ENCODE measurements at regions not wholly inside any gene's neighbourhood (a gene's known extent, or its start where the extent isn't known, plus 50 kb on each side); places are given as distances from the start of the nearest gene placed in this dataset.
A peak's percentile ranks its signal among the peaks of the same experiment; 100 is the strongest.

GRCh38 chr6:2517401-2517800 is 233.3 kb downstream of the MYLK4 start:
- Histone ChIP-seq H3K9me3 (peaks cover 3 to 12% (median 6%) of the 10 kb centered on the region in 4 donors), H3K4me1 (peaks cover 0 to 9% (median 0%) of the 10 kb centered on the region in 4 donors), H3K27me3 (no peaks in the 10 kb centered on the region), H3K4me3 (no peak overlapping the region), H3K27ac (no peak overlapping the region), H3K36me3 (no peaks in the 10 kb centered on the region)
- TF ChIP-seq, protein P1, sequence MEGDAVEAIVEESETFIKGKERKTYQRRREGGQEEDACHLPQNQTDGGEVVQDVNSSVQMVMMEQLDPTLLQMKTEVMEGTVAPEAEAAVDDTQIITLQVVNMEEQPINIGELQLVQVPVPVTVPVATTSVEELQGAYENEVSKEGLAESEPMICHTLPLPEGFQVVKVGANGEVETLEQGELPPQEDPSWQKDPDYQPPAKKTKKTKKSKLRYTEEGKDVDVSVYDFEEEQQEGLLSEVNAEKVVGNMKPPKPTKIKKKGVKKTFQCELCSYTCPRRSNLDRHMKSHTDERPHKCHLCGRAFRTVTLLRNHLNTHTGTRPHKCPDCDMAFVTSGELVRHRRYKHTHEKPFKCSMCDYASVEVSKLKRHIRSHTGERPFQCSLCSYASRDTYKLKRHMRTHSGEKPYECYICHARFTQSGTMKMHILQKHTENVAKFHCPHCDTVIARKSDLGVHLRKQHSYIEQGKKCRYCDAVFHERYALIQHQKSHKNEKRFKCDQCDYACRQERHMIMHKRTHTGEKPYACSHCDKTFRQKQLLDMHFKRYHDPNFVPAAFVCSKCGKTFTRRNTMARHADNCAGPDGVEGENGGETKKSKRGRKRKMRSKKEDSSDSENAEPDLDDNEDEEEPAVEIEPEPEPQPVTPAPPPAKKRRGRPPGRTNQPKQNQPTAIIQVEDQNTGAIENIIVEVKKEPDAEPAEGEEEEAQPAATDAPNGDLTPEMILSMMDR (IDR thresholded peaks at IDR 0.05) = no peak
- TF ChIP-seq POLR2A (IDR thresholded peaks at IDR 0.05) = no peak
- TF ChIP-seq EP300 (IDR thresholded peaks at IDR 0.05) = no peak
- no peak for TF ChIP-seq POLR2AphosphoS5 (IDR thresholded peaks at IDR 0.05)
- WGBS, 2 donors = 87 to 88% methylated on average over 3 of the region's 3 CpGs
- DNase-seq = no peak
- no peak for ATAC-seq (ENCODE audit: low FRiP score in 2 of 2)

GRCh38 chr6:2516059-2516458 is 234.7 kb downstream of the MYLK4 start:
- H3K27ac ChIP-seq = no peak overlapping the region
- ATAC-seq (ENCODE audit: low FRiP score in 2 of 2) = no peak
- 86 to 96% methylated on average over 6 of the region's 6 CpGs for WGBS, 2 donors

GRCh38 chr6:2514965-2515543 is 235.7 kb downstream of the MYLK4 start:
- TF ChIP-seq POLR2AphosphoS5 (IDR thresholded peaks at IDR 0.05) (no peak), EP300 (IDR thresholded peaks at IDR 0.05) (no peak), POLR2A (IDR thresholded peaks at IDR 0.05) (no peak)
- TF ChIP-seq, protein P1 (IDR thresholded peaks at IDR 0.05) = no peak
- peaks cover 3 to 9% (median 4%) of the 10 kb centered on the region in 4 donors for H3K9me3 ChIP-seq
- peaks cover 0 to 9% (median 0%) of the 10 kb centered on the region in 4 donors for H3K4me1 ChIP-seq
- ATAC-seq (ENCODE audit: low FRiP score in 2 of 2) (peak in 1 of 2 donors; percentile 52), DNase-seq (peak in 1 of 2 donors; percentile 37)
- 41 to 51% methylated on average over 15 of the region's 15 CpGs for WGBS, 2 donors
- no peak overlapping the region for H3K27ac ChIP-seq
- no peaks in the 10 kb centered on the region for H3K27me3 ChIP-seq
- H3K4me3 ChIP-seq = peak overlapping the region in 2 of 4 donors; percentile 8 to 11
- no peaks in the 10 kb centered on the region for H3K36me3 ChIP-seq

More at GRCh38 chr6:2516059-2516458, 234.7 kb downstream of the MYLK4 start:
- peaks cover 3 to 12% (median 6%) of the 10 kb centered on the region in 4 donors for H3K9me3 ChIP-seq
- H3K4me1 ChIP-seq = peaks cover 0 to 9% (median 0%) of the 10 kb centered on the region in 4 donors
- H3K27me3 ChIP-seq = no peaks in the 10 kb centered on the region
- DNase-seq = no peak
- no peak overlapping the region for H3K4me3 ChIP-seq
- no peaks in the 10 kb centered on the region for H3K36me3 ChIP-seq
- TF ChIP-seq POLR2AphosphoS5 (IDR thresholded peaks at IDR 0.05) (no peak), POLR2A (IDR thresholded peaks at IDR 0.05) (no peak), EP300 (IDR thresholded peaks at IDR 0.05) (no peak)
- TF ChIP-seq, protein P1 (IDR thresholded peaks at IDR 0.05) = no peak

- DNase-seq (no peak), ATAC-seq (ENCODE audit: low FRiP score in 2 of 2) (no peak)
- H3K36me3 ChIP-seq = no peaks in the 10 kb centered on the region
- H3K27ac ChIP-seq = no peak overlapping the region
- WGBS, 2 donors = 88 to 92% methylated on average over 5 of the region's 5 CpGs
- H3K4me3 ChIP-seq = no peak overlapping the region
- H3K27me3 ChIP-seq = no peaks in the 10 kb centered on the region
- H3K4me1 ChIP-seq = peaks cover 0 to 9% (median 0%) of the 10 kb centered on the region in 4 donors
- TF ChIP-seq POLR2A (IDR thresholded peaks at IDR 0.05) (no peak), EP300 (IDR thresholded peaks at IDR 0.05) (no peak), POLR2AphosphoS5 (IDR thresholded peaks at IDR 0.05) (no peak)
- TF ChIP-seq, protein P1 (IDR thresholded peaks at IDR 0.05) = no peak
- H3K9me3 ChIP-seq = no peaks in the 10 kb centered on the region
Observed at GRCh38 chr6:2512802-2513201, 237.9 kb downstream of the MYLK4 start.

DNA sequence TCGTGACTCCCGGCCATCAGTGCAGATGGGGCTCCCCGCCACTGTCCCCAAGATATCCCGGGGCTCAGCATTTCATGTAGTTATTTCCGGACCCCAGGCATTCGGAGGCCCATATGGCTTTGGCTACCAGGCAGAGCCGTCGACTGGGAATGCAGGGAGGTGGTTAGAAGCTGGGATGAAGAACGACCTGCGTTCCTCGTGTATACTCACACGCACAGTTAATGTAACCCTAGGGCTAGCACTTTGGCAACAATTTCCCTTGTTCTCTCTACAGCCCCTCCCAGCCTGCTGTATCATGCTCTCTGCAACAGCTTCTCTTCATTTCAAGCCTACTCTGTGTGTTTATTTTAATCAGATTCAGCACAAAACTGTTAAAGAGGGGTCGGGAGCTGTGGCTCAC is 240.4 kb downstream of the MYLK4 start:
- TF ChIP-seq EP300 (IDR thresholded peaks at IDR 0.05) (no peak), POLR2AphosphoS5 (IDR thresholded peaks at IDR 0.05) (no peak), POLR2A (IDR thresholded peaks at IDR 0.05) (no peak)
- TF ChIP-seq, protein P1 (IDR thresholded peaks at IDR 0.05) = no peak
- ATAC-seq (ENCODE audit: low FRiP score in 2 of 2) (no peak), DNase-seq (no peak)
- 74 to 80% methylated on average over 13 of the region's 13 CpGs for WGBS, 2 donors
- Histone ChIP-seq H3K4me3 (no peak overlapping the region), H3K27ac (no peak overlapping the region), H3K4me1 (peaks cover 0 to 8% (median 0%) of the 10 kb centered on the region in 4 donors), H3K27me3 (no peaks in the 10 kb centered on the region), H3K36me3 (no peaks in the 10 kb centered on the region), H3K9me3 (no peaks in the 10 kb centered on the region)
